MCF 10A (cell line): ENCODE measurements at regions not wholly inside any gene's neighbourhood (a gene's known extent, or its start where the extent isn't known, plus 50 kb on each side); places are given as distances from the start of the nearest gene placed in this dataset.

Source experiments
- BruUV-seq: library from RNA; stranded (reverse); fragments of 400-500 nt; replicated peaks from 2 replicates; lab custom pipeline; 2021; lab: Mats Ljungman, UMichigan
- CTCF ChIA-PET: fragments of 300-600 bp; sonication (Branson Sonifier 250); formaldehyde crosslinking; extraction: SDS; loops from one replicate; lab custom pipeline; 2021; ENCODE audit warnings: antibody characterized with exemption, inconsistent platforms; lab: Yijun Ruan, JAX
- POLR2A ChIA-PET: fragments of 300-600, 350-650 bp; sonication (Branson Sonifier 250); formaldehyde crosslinking; extraction: SDS; loops from one replicate; lab custom pipeline; 2020; ENCODE audit warnings: antibody characterized with exemption, inconsistent platforms; lab: Yijun Ruan, JAX
- DNase-seq: peaks from one replicate; pipeline ENCODE4 v3.0.0-alpha.2; 2018; ENCODE audit not compliant: unreplicated experiment
- H3K27ac Mint-ChIP-seq: one replicate; pipeline ENCODE4 v1.8.0; 2022; ENCODE audit warnings: mild to moderate bottlenecking, low read depth, mixed read lengths; ENCODE audit not compliant: unreplicated experiment
- H3K27me3 Mint-ChIP-seq: one replicate; pipeline ENCODE4 v1.8.0; 2022; ENCODE audit warnings: mixed read lengths; ENCODE audit not compliant: insufficient read depth, unreplicated experiment
- H3K36me3 Mint-ChIP-seq: one replicate; pipeline ENCODE4 v1.8.0; 2022; ENCODE audit warnings: mild to moderate bottlenecking, moderate library complexity, mixed read lengths; ENCODE audit not compliant: insufficient read depth, unreplicated experiment
- H3K4me1 Mint-ChIP-seq: one replicate; pipeline ENCODE4 v1.8.0; 2022; ENCODE audit warnings: mixed read lengths; ENCODE audit not compliant: insufficient read depth, unreplicated experiment
- H3K4me3 Mint-ChIP-seq: one replicate; pipeline ENCODE4 v1.8.0; 2022; ENCODE audit warnings: mild to moderate bottlenecking, moderate library complexity, mixed read lengths; ENCODE audit not compliant: unreplicated experiment
- H3K9me3 Mint-ChIP-seq: one replicate; pipeline ENCODE4 v1.8.0; 2022; ENCODE audit warnings: mixed read lengths; ENCODE audit not compliant: unreplicated experiment
- CTCF ChIP-seq: fragments of 200-600 bp; IDR thresholded peaks from one replicate; pipeline ENCODE4 v1.8.0; 2022; ENCODE audit warnings: antibody characterized with exemption, mild to moderate bottlenecking; ENCODE audit not compliant: unreplicated experiment
- intact Hi-C: fragments of 100-400 bp; cut with micrococcal nuclease; formaldehyde crosslinking; loops from 2 replicates; pipeline ENCODE4 v1.14.1; 2022

GRCh38 chr16:87063543-87063942 is 253.6 kb downstream of the C16orf95 start:
- CTCF ChIA-PET = interaction anchor here (0.6 to 6.0 kb wide), 32 partner anchors 8 to 1476 kb away, joined by 3 to 88 read pairs (median 4); no protein-coding TSS in a partner anchor
- TF ChIP-seq CTCF = no peak
- POLR2A ChIA-PET = interaction anchor here (0.6 to 2.4 kb wide), 6 partner anchors 137 to 509 kb away, joined by 3 to 13 read pairs (median 8); partner anchors contain the start of genes FOXC2 and MTHFSD
- Mint-ChIP-seq H3K9me3 (no peaks in the 10 kb centered on the region), H3K4me3 (no peak overlapping the region), H3K4me1 (no peaks in the 10 kb centered on the region), H3K27ac (no peak overlapping the region), H3K27me3 (no peaks in the 10 kb centered on the region), H3K36me3 (no peaks in the 10 kb centered on the region)
- DNase-seq = no peak
- intact Hi-C loops = loop anchor here (2.0 to 5.0 kb wide), 3 partner anchors 46 to 573 kb away; no protein-coding TSS in a partner anchor
- no TSS peak for BruUV-seq

- H3K9me3 Mint-ChIP-seq = no peaks in the 10 kb centered on the region
- TF ChIP-seq CTCF = no peak
- ChIA-PET POLR2A (no interaction called here), CTCF (interaction anchor here (1.0 kb wide), 1 partner anchor 496 kb away, joined by 3 read pairs; no protein-coding TSS in a partner anchor)
- no TSS peak for BruUV-seq
- H3K27me3 Mint-ChIP-seq = no peaks in the 10 kb centered on the region
- H3K27ac Mint-ChIP-seq = no peak overlapping the region
- intact Hi-C loops = loop anchor here (5.0 kb wide), 1 partner anchor 48 kb away; no protein-coding TSS in a partner anchor
- no peaks in the 10 kb centered on the region for H3K4me1 Mint-ChIP-seq
- no peak overlapping the region for H3K4me3 Mint-ChIP-seq
- no peaks in the 10 kb centered on the region for H3K36me3 Mint-ChIP-seq
- DNase-seq = no peak
These were observed 252.3 kb downstream of the C16orf95 start for GRCh38 chr16:87064731-87065445.

- Mint-ChIP-seq H3K9me3 (no peaks in the 10 kb centered on the region), H3K27me3 (no peaks in the 10 kb centered on the region), H3K4me1 (no peaks in the 10 kb centered on the region), H3K27ac (no peak overlapping the region), H3K36me3 (no peaks in the 10 kb centered on the region), H3K4me3 (no peak overlapping the region)
- intact Hi-C loops = no loop called here
- ChIA-PET POLR2A (interaction anchor here (0.6 kb wide), 2 partner anchors 38 to 41 kb away, joined by 3 to 5 read pairs; no protein-coding TSS in a partner anchor), CTCF (interaction anchor here (0.6 to 1.0 kb wide), 3 partner anchors 490 to 503 kb away, joined by 3 read pairs; no protein-coding TSS in a partner anchor)
- no peak for DNase-seq
- BruUV-seq = no TSS peak
- TF ChIP-seq CTCF = no peak
These were observed 251.6 kb downstream of the C16orf95 start for GRCh38 chr16:87065446-87066132.
